ENCODE measurements at regions not wholly inside any gene's neighbourhood (a gene's known extent, or its start where the extent isn't known, plus 50 kb on each side); places are given as distances from the start of the nearest gene placed in this dataset.

DNA sequence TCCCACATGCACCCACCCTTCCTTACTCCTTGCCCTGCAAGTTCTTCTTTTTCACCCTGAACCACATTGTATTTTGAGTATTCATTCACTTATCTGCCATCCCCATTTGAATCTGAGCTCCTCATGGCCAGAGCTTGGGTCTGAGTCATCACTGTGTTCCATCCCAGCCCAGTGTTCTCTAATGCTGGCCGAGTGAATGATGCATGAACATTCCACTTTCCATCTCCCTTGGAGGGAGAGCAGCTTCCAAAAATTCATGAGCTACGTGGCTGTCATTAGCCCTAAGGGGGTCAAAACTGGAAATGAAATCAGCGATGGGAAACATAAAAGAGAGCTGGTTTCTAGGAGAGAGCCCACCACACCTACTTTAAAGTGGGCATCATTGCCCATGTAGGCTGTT, 187.0 kb upstream of the USP24 start:
- TF ChIP-seq CTCF (conservative IDR thresholded peaks at IDR 0.05; ENCODE audit: low read length) (no peak), EZH2phosphoT487 (IDR thresholded peaks at IDR 0.05; ENCODE audit: borderline replicate concordance) (no peak)

Measured in Loucy (cell line).